Stimulated activated effector memory CD8-positive, alpha-beta T cell treated with anti-CD3 and anti-CD28 coated beads, Interleukin-12 subunit alpha, Interleukin-12 subunit beta, amount 100 ng/mL, for 72 hours (primary cell): ENCODE measurements at regions not wholly inside any gene's neighbourhood (a gene's known extent, or its start where the extent isn't known, plus 50 kb on each side); places are given as distances from the start of the nearest gene placed in this dataset.

Experiments used
- ATAC-seq: fragments of 150-1000 bp; cut with Tn5 transposase; 2 replicates; pipeline ENCODE4 v1.10.0; 2021
- DNase-seq, 2 donors: peaks; one replicate each; pipeline ENCODE4 v3.0.0; 2021 to 2022; ENCODE audit warnings: low spot score in 2 of 2
- H3K27ac Mint-ChIP-seq: one replicate; pipeline ENCODE4 v1.8.0; 2022; ENCODE audit warnings: mild to moderate bottlenecking, mixed read lengths
- H3K36me3 Mint-ChIP-seq: one replicate; pipeline ENCODE4 v1.8.0; 2022; ENCODE audit warnings: mild to moderate bottlenecking, mixed read lengths
- H3K4me1 Mint-ChIP-seq: one replicate; pipeline ENCODE4 v1.8.0; 2022; ENCODE audit warnings: mixed read lengths
- H3K4me3 Mint-ChIP-seq: one replicate; pipeline ENCODE4 v1.8.0; 2022; ENCODE audit warnings: mild to moderate bottlenecking, mixed read lengths
- H3K9me3 Mint-ChIP-seq: one replicate; pipeline ENCODE4 v1.8.0; 2022; ENCODE audit warnings: mixed read lengths

- H3K4me3 Mint-ChIP-seq: no peak overlapping the region
- no peaks in the 10 kb centered on the region for H3K9me3 Mint-ChIP-seq
- H3K4me1 Mint-ChIP-seq: no peaks in the 10 kb centered on the region
- DNase-seq (no peak), ATAC-seq (no peak)
- H3K36me3 Mint-ChIP-seq: no peaks in the 10 kb centered on the region
- no peak overlapping the region for H3K27ac Mint-ChIP-seq
Observed at GRCh38 chr12:87930033-87930432, 99.2 kb downstream of the C12orf50 start.

DNA sequence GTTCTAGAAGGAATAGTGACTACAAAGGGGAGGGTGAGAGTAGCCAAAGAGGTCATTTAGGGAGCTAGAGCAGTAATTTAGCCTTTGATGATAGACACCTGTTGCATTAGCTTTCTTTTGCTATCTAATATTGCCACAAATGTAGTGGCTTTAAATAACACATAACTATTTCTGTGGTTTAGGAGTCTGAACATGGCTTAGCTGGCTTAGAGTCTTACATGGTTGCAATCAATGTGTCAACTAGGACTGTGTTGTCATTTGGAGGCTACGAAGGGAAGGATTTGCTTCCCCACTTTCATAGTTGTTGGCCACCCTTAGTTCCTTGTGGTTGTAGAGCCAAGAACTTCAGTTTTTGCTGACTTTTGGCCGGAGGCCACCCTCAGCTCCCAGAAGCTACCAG lies 99.9 kb downstream of the C12orf50 start:
- no peaks in the 10 kb centered on the region for H3K36me3 Mint-ChIP-seq
- DNase-seq (no peak), ATAC-seq (peak; percentile 34)
- H3K4me1 Mint-ChIP-seq: no peaks in the 10 kb centered on the region
- no peak overlapping the region for H3K4me3 Mint-ChIP-seq
- no peaks in the 10 kb centered on the region for H3K9me3 Mint-ChIP-seq
- H3K27ac Mint-ChIP-seq: no peak overlapping the region

DNA sequence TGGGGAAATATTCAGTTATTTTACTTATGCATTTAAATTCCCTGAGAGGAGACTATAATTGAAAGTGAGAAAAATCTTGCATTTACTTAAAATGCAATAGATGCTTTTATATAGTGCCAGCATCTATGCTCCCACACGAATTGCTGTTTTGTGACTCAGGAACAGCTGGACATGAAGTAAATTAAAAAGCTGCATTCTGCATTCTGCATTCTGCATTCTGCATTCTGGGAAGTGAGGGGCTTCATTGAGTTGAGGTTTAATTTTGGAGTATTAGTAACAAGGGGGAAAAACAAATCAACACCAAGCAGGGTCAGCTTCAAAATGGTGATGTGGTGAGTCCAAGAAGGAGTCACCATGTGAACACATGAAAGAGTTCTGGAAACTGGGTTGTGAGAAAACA lies 101.2 kb downstream of the C12orf50 start:
- no peak overlapping the region for H3K27ac Mint-ChIP-seq
- no peaks in the 10 kb centered on the region for H3K4me1 Mint-ChIP-seq
- ATAC-seq: no peak
- DNase-seq: no peak
- no peaks in the 10 kb centered on the region for H3K9me3 Mint-ChIP-seq
- no peaks in the 10 kb centered on the region for H3K36me3 Mint-ChIP-seq
- H3K4me3 Mint-ChIP-seq: no peak overlapping the region

DNA sequence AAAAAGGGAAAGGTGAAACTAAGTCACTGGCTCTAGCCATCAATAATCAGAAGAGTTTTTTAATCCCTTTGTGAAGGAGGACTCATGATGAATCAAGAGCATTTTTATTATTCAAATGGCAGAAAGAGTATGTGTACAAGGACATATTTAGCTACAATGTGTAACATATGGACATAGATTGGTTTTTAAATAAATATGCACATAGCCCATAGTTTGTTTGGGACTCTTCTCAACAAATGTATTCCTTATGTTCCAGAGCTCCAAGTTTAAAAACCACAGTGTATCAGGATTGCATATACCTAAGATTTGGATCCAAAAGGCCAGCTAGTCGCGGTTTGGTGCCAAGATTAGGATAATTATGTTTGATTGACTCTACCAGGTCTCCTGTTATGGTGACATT lies 104.2 kb downstream of the C12orf50 start:
- no peaks in the 10 kb centered on the region for H3K36me3 Mint-ChIP-seq
- ATAC-seq (no peak), DNase-seq (no peak)
- H3K9me3 Mint-ChIP-seq: no peaks in the 10 kb centered on the region
- H3K4me3 Mint-ChIP-seq: no peak overlapping the region
- H3K4me1 Mint-ChIP-seq: no peaks in the 10 kb centered on the region
- no peak overlapping the region for H3K27ac Mint-ChIP-seq

- H3K9me3 Mint-ChIP-seq: no peaks in the 10 kb centered on the region
- no peaks in the 10 kb centered on the region for H3K36me3 Mint-ChIP-seq
- ATAC-seq (no peak), DNase-seq (no peak)
- H3K4me3 Mint-ChIP-seq: no peak overlapping the region
- H3K27ac Mint-ChIP-seq: no peak overlapping the region
- no peaks in the 10 kb centered on the region for H3K4me1 Mint-ChIP-seq
Observed at GRCh38 chr12:87924149-87924548, 105.1 kb downstream of the C12orf50 start.

- H3K4me1 Mint-ChIP-seq: no peaks in the 10 kb centered on the region
- no peak for ATAC-seq
- no peak overlapping the region for H3K4me3 Mint-ChIP-seq
- no peaks in the 10 kb centered on the region for H3K9me3 Mint-ChIP-seq
- no peaks in the 10 kb centered on the region for H3K36me3 Mint-ChIP-seq
- no peak overlapping the region for H3K27ac Mint-ChIP-seq
- no peak for DNase-seq
Observed at GRCh38 chr12:87923361-87923760, 105.8 kb downstream of the C12orf50 start.

DNA sequence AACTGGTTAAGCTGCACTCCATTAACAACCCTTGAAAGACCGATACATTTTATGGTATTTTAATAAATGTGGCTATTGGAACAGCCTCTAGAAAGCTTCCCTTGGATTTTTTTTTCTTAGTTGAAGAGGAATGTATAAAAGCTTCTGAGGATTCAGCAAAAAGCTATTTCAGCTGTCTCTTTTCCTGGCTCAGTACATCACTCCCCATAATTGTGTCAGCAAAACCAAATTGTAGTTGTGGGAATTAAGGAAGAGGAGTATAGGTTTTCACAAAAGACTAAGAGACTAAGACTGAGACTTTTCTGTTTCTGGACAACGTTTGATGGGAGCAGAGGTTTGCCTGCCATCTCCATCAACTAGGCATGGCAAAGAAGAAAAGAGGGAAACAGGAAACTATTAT lies 106.5 kb downstream of the C12orf50 start:
- H3K4me3 Mint-ChIP-seq: no peak overlapping the region

GRCh38 chr12:87921621-87922020 lies 107.6 kb downstream of the C12orf50 start:
- ATAC-seq (no peak), DNase-seq (no peak)
- no peaks in the 10 kb centered on the region for H3K4me1 Mint-ChIP-seq
- H3K36me3 Mint-ChIP-seq: no peaks in the 10 kb centered on the region
- H3K9me3 Mint-ChIP-seq: no peaks in the 10 kb centered on the region
- H3K27ac Mint-ChIP-seq: no peak overlapping the region
- no peak overlapping the region for H3K4me3 Mint-ChIP-seq

More for the DNA sequence above, 106.5 kb downstream of the C12orf50 start:
- Mint-ChIP-seq H3K27ac (no peak overlapping the region), H3K36me3 (no peaks in the 10 kb centered on the region), H3K9me3 (no peaks in the 10 kb centered on the region), H3K4me1 (no peaks in the 10 kb centered on the region)
- ATAC-seq: no peak
- DNase-seq: no peak

- peaks cover 3% of the 10 kb centered on the region for H3K9me3 Mint-ChIP-seq
- no peak overlapping the region for H3K27ac Mint-ChIP-seq
- DNase-seq (no peak), ATAC-seq (no peak)
- H3K36me3 Mint-ChIP-seq: no peaks in the 10 kb centered on the region
- H3K4me1 Mint-ChIP-seq: no peaks in the 10 kb centered on the region
- no peak overlapping the region for H3K4me3 Mint-ChIP-seq
Observed at GRCh38 chr12:87920139-87920538, 109.1 kb downstream of the C12orf50 start.

DNA sequence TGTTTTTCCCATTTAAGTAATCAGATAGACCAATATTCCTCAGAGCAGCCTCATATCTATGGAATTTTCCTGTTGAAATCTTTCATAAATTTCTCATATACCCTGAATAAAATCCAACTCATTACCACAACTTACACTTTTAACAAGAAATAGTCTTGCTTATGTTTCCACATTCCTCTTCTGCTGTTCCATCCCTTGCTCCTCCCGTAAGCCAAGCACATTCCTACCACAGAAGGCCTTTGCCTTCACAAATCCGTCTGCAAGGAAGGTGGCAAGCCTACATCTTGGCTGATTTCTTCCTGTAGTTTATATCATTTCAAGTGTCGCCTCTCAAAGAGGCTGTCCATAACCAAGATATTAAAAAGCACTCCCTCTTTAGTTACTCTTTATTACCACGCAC lies 127.7 kb downstream of the C12orf50 start:
- Mint-ChIP-seq H3K36me3 (no peaks in the 10 kb centered on the region), H3K9me3 (peaks cover 4% of the 10 kb centered on the region), H3K4me1 (no peaks in the 10 kb centered on the region), H3K4me3 (no peak overlapping the region), H3K27ac (no peak overlapping the region)
- DNase-seq (no peak), ATAC-seq (no peak)

GRCh38 chr12:87897662-87898061 lies 131.5 kb downstream of the C12orf50 start:
- no peaks in the 10 kb centered on the region for H3K4me1 Mint-ChIP-seq
- DNase-seq (no peak), ATAC-seq (no peak)
- H3K9me3 Mint-ChIP-seq: peaks cover 7% of the 10 kb centered on the region
- H3K36me3 Mint-ChIP-seq: no peaks in the 10 kb centered on the region
- H3K4me3 Mint-ChIP-seq: no peak overlapping the region
- no peak overlapping the region for H3K27ac Mint-ChIP-seq

GRCh38 chr12:87883806-87884205 lies 145.4 kb downstream of the C12orf50 start:
- no peak overlapping the region for H3K4me3 Mint-ChIP-seq
- no peak overlapping the region for H3K27ac Mint-ChIP-seq
- no peak for ATAC-seq
- no peaks in the 10 kb centered on the region for H3K9me3 Mint-ChIP-seq
- H3K36me3 Mint-ChIP-seq: no peaks in the 10 kb centered on the region
- no peaks in the 10 kb centered on the region for H3K4me1 Mint-ChIP-seq
- DNase-seq: no peak

DNA sequence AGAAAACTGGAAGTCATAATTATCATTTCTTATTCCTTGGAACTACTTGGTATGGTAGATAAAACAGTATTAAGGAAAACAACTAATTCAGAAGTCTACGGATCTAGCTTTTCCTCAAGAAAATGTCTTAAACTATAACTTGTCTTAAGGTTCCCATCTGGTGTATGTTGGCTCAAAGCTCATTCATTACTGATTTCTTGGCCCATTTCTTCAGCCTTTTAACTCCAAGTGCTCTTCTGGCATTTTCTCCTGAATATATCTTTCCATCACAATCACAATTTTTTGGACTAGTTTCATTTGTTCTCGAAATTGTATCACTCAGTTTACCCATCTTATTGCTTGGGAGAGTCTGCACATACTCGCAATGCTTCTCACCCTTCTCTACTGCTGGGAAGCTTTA lies 150.1 kb downstream of the C12orf50 start:
- no peak overlapping the region for H3K4me3 Mint-ChIP-seq
- H3K4me1 Mint-ChIP-seq: no peaks in the 10 kb centered on the region
- peaks cover 4% of the 10 kb centered on the region for H3K9me3 Mint-ChIP-seq
- DNase-seq (no peak), ATAC-seq (no peak)
- H3K27ac Mint-ChIP-seq: no peak overlapping the region
- H3K36me3 Mint-ChIP-seq: no peaks in the 10 kb centered on the region

DNA sequence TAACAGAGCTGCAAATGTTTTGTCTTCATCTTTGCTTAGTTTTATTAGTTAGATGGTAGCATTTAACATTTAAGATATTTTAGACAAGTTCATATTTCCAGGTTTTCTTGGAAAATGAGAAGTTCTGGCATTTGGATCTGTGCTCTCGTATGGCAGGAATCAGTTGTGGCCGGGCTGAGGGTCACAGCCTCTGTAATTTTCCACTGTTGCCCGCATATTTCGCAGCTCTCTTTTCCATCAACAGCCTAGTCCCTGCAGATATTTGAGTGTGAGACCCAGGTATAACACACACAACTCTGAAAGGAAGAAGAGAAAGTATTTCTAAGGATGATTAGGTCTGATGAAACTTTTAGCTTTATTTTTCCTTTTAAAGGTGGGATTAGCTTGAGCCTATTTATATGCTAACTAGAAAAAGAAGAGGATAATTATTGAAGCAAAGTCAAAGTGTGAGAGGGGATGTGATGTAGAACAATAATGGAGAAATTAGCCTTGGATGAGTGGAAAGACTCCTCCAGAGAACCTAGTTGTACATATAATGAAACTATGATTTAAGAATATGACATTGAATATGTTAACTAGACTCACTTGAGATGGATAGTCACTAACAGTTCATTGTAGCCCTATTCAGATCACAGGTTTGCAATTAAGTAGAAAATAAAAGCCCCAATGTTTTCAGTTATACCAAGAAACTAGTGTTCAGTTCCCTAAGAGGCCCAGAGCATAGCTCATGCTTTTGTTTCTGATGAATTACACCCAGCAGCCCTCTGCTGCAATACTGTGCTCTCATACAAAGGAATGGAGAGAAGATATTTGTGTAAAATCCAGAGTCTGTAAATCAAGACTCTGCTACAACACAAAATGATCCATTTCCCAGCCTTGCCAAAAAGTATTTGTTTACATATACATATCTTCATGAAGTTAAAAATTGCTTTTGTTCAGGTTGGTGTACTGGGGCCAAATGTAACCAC lies 158.4 kb downstream of the C12orf50 start:
- DNase-seq: no peak
- no peak overlapping the region for H3K4me3 Mint-ChIP-seq
- no peaks in the 10 kb centered on the region for H3K36me3 Mint-ChIP-seq
- H3K4me1 Mint-ChIP-seq: no peaks in the 10 kb centered on the region
- no peak overlapping the region for H3K27ac Mint-ChIP-seq
- ATAC-seq: no peak
- peaks cover 3% of the 10 kb centered on the region for H3K9me3 Mint-ChIP-seq

DNA sequence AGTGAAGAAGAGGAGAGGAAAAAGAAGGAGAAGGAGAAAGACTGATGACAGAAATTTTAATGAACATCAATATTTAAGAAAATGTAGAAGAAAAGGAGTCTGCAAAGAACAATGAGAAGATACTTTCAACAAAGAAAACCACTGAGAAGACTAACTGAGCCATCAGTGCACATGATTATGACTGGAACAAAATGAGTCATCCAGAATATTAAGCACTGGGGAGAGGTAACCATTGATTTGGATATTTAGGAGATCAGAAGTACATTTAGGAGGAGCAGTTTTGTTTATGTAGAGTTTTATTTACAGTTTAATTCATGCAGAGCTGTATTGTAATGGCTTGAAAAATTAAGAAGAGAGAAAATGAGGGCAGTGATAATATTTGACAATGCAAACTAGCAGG lies 159.1 kb downstream of the C12orf50 start:
- Mint-ChIP-seq H3K4me3 (no peak overlapping the region), H3K9me3 (peaks cover 3% of the 10 kb centered on the region), H3K4me1 (no peaks in the 10 kb centered on the region), H3K36me3 (no peaks in the 10 kb centered on the region), H3K27ac (no peak overlapping the region)
- DNase-seq (no peak), ATAC-seq (no peak)

DNA sequence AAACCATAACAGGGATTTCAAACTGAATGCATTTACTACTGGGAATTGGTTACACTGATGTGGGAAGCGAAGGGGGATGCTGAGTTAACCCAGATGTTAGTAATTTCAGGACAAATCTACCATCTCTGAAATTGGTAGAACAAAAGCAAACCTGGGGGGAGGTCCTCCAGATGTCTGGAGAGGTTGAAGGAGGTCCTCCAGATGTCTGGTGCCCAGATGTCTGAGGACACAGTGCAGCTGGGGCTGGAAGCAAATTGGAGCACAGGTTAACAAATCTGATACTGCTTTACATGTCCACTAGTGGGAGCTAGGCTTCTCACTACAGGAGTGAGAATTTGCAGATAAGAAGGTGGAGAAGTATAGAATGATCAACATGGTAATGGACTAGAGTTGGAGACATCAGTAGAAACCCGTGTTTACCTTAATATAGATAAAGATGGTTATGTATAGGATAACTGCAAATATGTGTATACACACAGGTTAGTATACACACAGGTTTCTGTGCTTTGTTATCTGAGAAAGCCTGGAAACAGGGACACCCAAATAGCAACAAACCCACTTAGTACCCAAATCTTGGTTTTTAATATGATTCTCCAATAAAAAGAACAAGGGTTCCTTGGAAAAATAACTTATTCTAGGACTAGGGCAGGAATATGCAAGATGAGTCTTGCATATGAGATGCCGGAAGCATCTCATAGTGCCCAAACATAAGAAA lies 162.5 kb downstream of the C12orf50 start:
- H3K27ac Mint-ChIP-seq: no peak overlapping the region
- no peak for ATAC-seq
- H3K4me3 Mint-ChIP-seq: no peak overlapping the region
- no peaks in the 10 kb centered on the region for H3K4me1 Mint-ChIP-seq
- no peaks in the 10 kb centered on the region for H3K36me3 Mint-ChIP-seq
- no peaks in the 10 kb centered on the region for H3K9me3 Mint-ChIP-seq
- DNase-seq: no peak
